Colonic mucosa (tissue), 4 donors: ENCODE measurements at regions not wholly inside any gene's neighbourhood (a gene's known extent, or its start where the extent isn't known, plus 50 kb on each side); places are given as distances from the start of the nearest gene placed in this dataset.
"Not testable (repeated sequence)": the region's sequence is repeated elsewhere in the genome, so short reads cannot be mapped to it uniquely, and the experiment has no call there.

Source experiments
- DNase-seq: peaks from one replicate; pipeline ENCODE4 v3.0.0-alpha.2; 2020
- H3K27ac ChIP-seq: fragments of 200-600 bp; one replicate; pipeline ENCODE4 v1.8.0; 2021
- H3K27me3 ChIP-seq: fragments of 200-600 bp; one replicate; pipeline ENCODE4 v1.8.0; 2021
- H3K36me3 ChIP-seq: fragments of 200-600 bp; one replicate; pipeline ENCODE4 v1.8.0; 2021
- H3K4me1 ChIP-seq: fragments of 200-600 bp; one replicate; pipeline ENCODE4 v1.8.0; 2021; ENCODE audit warnings: mild to moderate bottlenecking
- H3K4me3 ChIP-seq: fragments of 200-600 bp; one replicate; pipeline ENCODE4 v1.8.0; 2021
- H3K9ac ChIP-seq, 2 donors: one replicate each; pipeline ENCODE4 v1.7.0; 2013; ENCODE audit warnings: control low read depth in 2 of 2, low read depth in 2 of 2, low read length in 2 of 2
- H3K9me3 ChIP-seq: fragments of 200-600 bp; one replicate; pipeline ENCODE4 v1.8.0; 2021
- intact Hi-C: fragments of 100-400 bp; cut with DNase I; formaldehyde crosslinking; loops from one replicate; pipeline ENCODE4 v1.14.1; 2022
- TF ChIP-seq, protein P1 (sequence below): fragments of 200-600 bp; IDR thresholded peaks from one replicate; pipeline ENCODE4 v1.8.0; 2022; ENCODE audit warnings: antibody characterized with exemption, mild to moderate bottlenecking
- donor health status: healthy.
- donor health status: DM: no; HTN: no; CAD: no.
- donor health status: DM: no; HTN: no; CAD: no.

GRCh38 chrX:104469771-104470170, 96.2 kb upstream of the IL1RAPL2 start:
- no peaks in the 10 kb centered on the region for H3K9me3 ChIP-seq
- TF ChIP-seq, protein P1, sequence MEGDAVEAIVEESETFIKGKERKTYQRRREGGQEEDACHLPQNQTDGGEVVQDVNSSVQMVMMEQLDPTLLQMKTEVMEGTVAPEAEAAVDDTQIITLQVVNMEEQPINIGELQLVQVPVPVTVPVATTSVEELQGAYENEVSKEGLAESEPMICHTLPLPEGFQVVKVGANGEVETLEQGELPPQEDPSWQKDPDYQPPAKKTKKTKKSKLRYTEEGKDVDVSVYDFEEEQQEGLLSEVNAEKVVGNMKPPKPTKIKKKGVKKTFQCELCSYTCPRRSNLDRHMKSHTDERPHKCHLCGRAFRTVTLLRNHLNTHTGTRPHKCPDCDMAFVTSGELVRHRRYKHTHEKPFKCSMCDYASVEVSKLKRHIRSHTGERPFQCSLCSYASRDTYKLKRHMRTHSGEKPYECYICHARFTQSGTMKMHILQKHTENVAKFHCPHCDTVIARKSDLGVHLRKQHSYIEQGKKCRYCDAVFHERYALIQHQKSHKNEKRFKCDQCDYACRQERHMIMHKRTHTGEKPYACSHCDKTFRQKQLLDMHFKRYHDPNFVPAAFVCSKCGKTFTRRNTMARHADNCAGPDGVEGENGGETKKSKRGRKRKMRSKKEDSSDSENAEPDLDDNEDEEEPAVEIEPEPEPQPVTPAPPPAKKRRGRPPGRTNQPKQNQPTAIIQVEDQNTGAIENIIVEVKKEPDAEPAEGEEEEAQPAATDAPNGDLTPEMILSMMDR, result no peak
- no peak overlapping the region for H3K27ac ChIP-seq
- H3K4me3 ChIP-seq, result no peak overlapping the region
- H3K36me3 ChIP-seq, result no peaks in the 10 kb centered on the region
- intact Hi-C loops, result no loop called here
- no peaks in the 10 kb centered on the region for H3K27me3 ChIP-seq
- no peak for DNase-seq
- no peaks in the 10 kb centered on the region for H3K4me1 ChIP-seq
- no peak overlapping the region for H3K9ac ChIP-seq

- H3K4me3 ChIP-seq, result no peak overlapping the region
- no peak for DNase-seq
- TF ChIP-seq, protein P1, result no peak
- no peaks in the 10 kb centered on the region for H3K4me1 ChIP-seq
- no peak overlapping the region for H3K9ac ChIP-seq
- no peak overlapping the region for H3K27ac ChIP-seq
- H3K9me3 ChIP-seq, result no peaks in the 10 kb centered on the region
- intact Hi-C loops, result no loop called here
- H3K36me3 ChIP-seq, result no peaks in the 10 kb centered on the region
- no peaks in the 10 kb centered on the region for H3K27me3 ChIP-seq
Measured at GRCh38 chrX:104459796-104460195, 106.2 kb upstream of the IL1RAPL2 start.

DNA sequence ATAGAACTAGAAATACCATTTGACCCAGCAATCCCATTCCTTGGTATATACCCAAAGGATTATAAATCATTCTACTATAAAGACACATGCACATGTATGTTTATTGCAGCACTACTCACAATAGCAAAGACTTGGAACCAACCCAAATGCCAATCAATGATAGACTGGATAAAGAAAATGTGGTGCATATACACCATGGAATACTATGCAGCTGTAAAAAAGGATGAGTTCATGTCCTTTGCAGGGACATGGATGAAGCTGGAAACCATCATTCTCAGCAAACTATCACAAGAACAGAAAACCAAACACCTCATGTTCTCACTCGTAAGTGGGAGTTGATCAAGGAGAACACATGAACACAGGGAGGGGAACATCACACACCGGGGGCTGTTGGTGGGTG, 108.9 kb upstream of the IL1RAPL2 start:
- H3K36me3 ChIP-seq, H3K27ac ChIP-seq, H3K9ac ChIP-seq, H3K4me1 ChIP-seq, H3K4me3 ChIP-seq, H3K27me3 ChIP-seq, H3K9me3 ChIP-seq, DNase-seq, intact Hi-C loops: not testable (repeated sequence)

DNA sequence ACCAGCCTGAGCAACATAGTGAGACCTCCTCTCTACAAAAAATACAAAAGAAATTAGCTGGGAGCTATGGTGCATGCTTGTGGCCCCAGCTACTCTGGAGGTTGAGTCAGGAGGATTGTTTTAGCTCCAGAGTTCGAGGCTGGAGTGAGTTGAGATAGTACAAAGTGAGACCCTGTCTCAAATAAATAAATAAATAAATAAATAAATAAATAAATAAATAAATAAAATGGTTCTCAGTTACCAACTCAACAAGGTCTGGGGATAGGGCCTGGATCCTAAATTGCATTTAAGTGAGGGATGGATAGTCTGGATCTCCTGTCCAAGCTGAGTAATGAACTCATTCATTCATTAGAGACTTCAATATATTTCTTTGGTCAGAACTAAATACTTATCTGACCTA, 115.7 kb upstream of the IL1RAPL2 start:
- TF ChIP-seq, protein P1, result no peak
- Histone ChIP-seq H3K9me3 (no peaks in the 10 kb centered on the region), H3K27me3 (no peaks in the 10 kb centered on the region), H3K9ac (no peak overlapping the region), H3K27ac (no peak overlapping the region), H3K4me3 (no peak overlapping the region), H3K36me3 (no peaks in the 10 kb centered on the region), H3K4me1 (no peaks in the 10 kb centered on the region)
- no peak for DNase-seq
- intact Hi-C loops, result no loop called here

DNA sequence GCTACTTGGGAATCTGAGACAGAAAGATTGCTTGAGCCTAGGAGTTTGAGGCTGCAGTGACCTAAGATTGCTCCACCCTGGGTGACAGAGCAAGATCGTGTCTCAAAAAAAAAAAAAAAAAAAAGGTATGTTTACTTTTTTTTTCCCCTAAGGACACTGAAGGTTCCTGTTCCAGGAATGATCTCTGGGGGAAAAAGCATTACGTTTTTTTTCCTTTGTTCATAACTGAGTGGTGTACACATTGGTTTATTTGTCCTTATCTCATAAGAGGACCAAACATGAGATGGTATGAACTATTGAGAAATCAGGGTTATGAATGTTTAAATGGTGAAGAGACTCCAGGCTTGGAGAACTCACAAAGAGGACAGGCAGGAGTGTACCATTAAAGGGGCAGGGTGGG, 120.4 kb upstream of the IL1RAPL2 start:
- TF ChIP-seq, protein P1, result no peak
- intact Hi-C loops, result no loop called here
- Histone ChIP-seq H3K4me1 (no peaks in the 10 kb centered on the region), H3K4me3 (no peak overlapping the region), H3K36me3 (no peaks in the 10 kb centered on the region), H3K27ac (no peak overlapping the region), H3K9me3 (no peaks in the 10 kb centered on the region), H3K9ac (no peak overlapping the region), H3K27me3 (no peaks in the 10 kb centered on the region)
- DNase-seq, result no peak

- H3K36me3 ChIP-seq, result no peaks in the 10 kb centered on the region
- no peak overlapping the region for H3K9ac ChIP-seq
- H3K4me3 ChIP-seq, result no peak overlapping the region
- no peaks in the 10 kb centered on the region for H3K9me3 ChIP-seq
- H3K27me3 ChIP-seq, result no peaks in the 10 kb centered on the region
- intact Hi-C loops, result no loop called here
- no peaks in the 10 kb centered on the region for H3K4me1 ChIP-seq
- no peak overlapping the region for H3K27ac ChIP-seq
- no peak for DNase-seq
- TF ChIP-seq, protein P1, result no peak
Measured at GRCh38 chrX:104435249-104435648, 130.8 kb upstream of the IL1RAPL2 start.
